Endometrium (tissue), 2 donors: ENCODE measurements at regions not wholly inside any gene's neighbourhood (a gene's known extent, or its start where the extent isn't known, plus 50 kb on each side); places are given as distances from the start of the nearest gene placed in this dataset.

ENCODE experiments used
- FAIRE-seq: peaks from 2 replicates; lab custom pipeline; 2012; peaks lifted over from hg19 to GRCh38; lab: Jason Lieb, UNC
- donor health status: control.
- donor health status: control.

GRCh38 chr12:32047357-32048212, 59.1 kb upstream of the BICD1 start:
- no peak for FAIRE-seq

- no peak for FAIRE-seq
These were observed 57.9 kb upstream of the BICD1 start for GRCh38 chr12:32048791-32049190.

GRCh38 chr12:32049956-32050355, 56.7 kb upstream of the BICD1 start:
- FAIRE-seq, result no peak

GRCh38 chr12:32051511-32052211, 55.0 kb upstream of the BICD1 start:
- FAIRE-seq, result no peak

- no peak for FAIRE-seq
These were observed 54.4 kb upstream of the BICD1 start for GRCh38 chr12:32052212-32052713.

- no peak for FAIRE-seq
These were observed 52.6 kb upstream of the BICD1 start for GRCh38 chr12:32053881-32054624.
